ENCODE measurements at regions not wholly inside any gene's neighbourhood (a gene's known extent, or its start where the extent isn't known, plus 50 kb on each side); places are given as distances from the start of the nearest gene placed in this dataset.
A peak's percentile ranks its signal among the peaks of the same experiment; 100 is the strongest.

DNA sequence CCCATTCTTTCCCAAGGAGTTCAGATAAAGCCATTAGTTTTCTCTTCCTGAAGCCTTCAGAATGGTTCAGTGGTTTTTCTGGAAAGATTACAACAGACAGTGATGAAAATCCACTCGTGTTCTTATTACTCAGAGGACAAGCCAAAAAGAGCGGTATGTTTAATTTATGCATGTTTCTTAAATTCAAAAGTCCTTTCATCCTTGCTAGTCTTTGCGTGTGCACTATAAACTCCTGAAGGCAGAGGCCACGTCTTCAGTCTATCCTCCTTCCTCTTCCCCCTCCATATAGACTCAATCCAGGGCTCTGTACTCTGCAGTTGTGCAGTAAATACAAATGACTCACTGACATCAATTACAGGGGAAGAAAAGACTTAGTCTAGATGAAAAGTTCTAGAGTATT is 409.2 kb upstream of the PLXNA2 start:
- no peaks in the 10 kb centered on the region for H4K20me1 ChIP-seq (ENCODE audit: insufficient read depth, low read length, poor library complexity, severe bottlenecking)
- H3K9me2 ChIP-seq (replicated peaks; ENCODE audit: low read depth, low read length), result no peaks in the 10 kb centered on the region
- no peaks in the 10 kb centered on the region for H3K9me3 ChIP-seq (ENCODE audit: insufficient read depth, low read depth, low read length)
- H3K27me3 ChIP-seq (ENCODE audit: insufficient read depth, low read length, poor library complexity, severe bottlenecking), result no peaks in the 10 kb centered on the region
- H3K4me3 ChIP-seq (ENCODE audit: low read length, poor library complexity, severe bottlenecking), result no peak overlapping the region
- no peaks in the 10 kb centered on the region for H3K79me2 ChIP-seq (ENCODE audit: insufficient read depth, low read length)
- no peak overlapping the region for H3K4me2 ChIP-seq (ENCODE audit: low read depth, low read length, poor library complexity, severe bottlenecking)
- no peaks in the 10 kb centered on the region for H3F3A ChIP-seq (ENCODE audit: low read depth)
- H3K4me1 ChIP-seq (ENCODE audit: insufficient read depth, low read length, poor library complexity, severe bottlenecking), result no peaks in the 10 kb centered on the region
- TF ChIP-seq EZH2phosphoT487 (IDR thresholded peaks at IDR 0.05; ENCODE audit: borderline replicate concordance), result no peak
- TF ChIP-seq, protein P1, sequence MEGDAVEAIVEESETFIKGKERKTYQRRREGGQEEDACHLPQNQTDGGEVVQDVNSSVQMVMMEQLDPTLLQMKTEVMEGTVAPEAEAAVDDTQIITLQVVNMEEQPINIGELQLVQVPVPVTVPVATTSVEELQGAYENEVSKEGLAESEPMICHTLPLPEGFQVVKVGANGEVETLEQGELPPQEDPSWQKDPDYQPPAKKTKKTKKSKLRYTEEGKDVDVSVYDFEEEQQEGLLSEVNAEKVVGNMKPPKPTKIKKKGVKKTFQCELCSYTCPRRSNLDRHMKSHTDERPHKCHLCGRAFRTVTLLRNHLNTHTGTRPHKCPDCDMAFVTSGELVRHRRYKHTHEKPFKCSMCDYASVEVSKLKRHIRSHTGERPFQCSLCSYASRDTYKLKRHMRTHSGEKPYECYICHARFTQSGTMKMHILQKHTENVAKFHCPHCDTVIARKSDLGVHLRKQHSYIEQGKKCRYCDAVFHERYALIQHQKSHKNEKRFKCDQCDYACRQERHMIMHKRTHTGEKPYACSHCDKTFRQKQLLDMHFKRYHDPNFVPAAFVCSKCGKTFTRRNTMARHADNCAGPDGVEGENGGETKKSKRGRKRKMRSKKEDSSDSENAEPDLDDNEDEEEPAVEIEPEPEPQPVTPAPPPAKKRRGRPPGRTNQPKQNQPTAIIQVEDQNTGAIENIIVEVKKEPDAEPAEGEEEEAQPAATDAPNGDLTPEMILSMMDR (conservative IDR thresholded peaks at IDR 0.05; ENCODE audit: low read length), result no peak
- no peak overlapping the region for H3K9ac ChIP-seq (ENCODE audit: low read depth, low read length, poor library complexity, severe bottlenecking)
- H3K36me3 ChIP-seq (ENCODE audit: insufficient read depth, low read length), result no peaks in the 10 kb centered on the region
- H2AFZ ChIP-seq (ENCODE audit: low read length), result no peak overlapping the region

- Histone ChIP-seq H4K20me1 (ENCODE audit: insufficient read depth, low read length, poor library complexity, severe bottlenecking) (no peaks in the 10 kb centered on the region), H2AFZ (ENCODE audit: low read length) (no peak overlapping the region), H3K4me2 (ENCODE audit: low read depth, low read length, poor library complexity, severe bottlenecking) (no peak overlapping the region), H3K9ac (ENCODE audit: low read depth, low read length, poor library complexity, severe bottlenecking) (no peak overlapping the region), H3K79me2 (ENCODE audit: insufficient read depth, low read length) (no peaks in the 10 kb centered on the region), H3K27me3 (ENCODE audit: insufficient read depth, low read length, poor library complexity, severe bottlenecking) (no peaks in the 10 kb centered on the region), H3K36me3 (ENCODE audit: insufficient read depth, low read length) (no peaks in the 10 kb centered on the region), H3K4me3 (ENCODE audit: low read length, poor library complexity, severe bottlenecking) (no peak overlapping the region), H3F3A (ENCODE audit: low read depth) (no peaks in the 10 kb centered on the region), H3K9me2 (replicated peaks; ENCODE audit: low read depth, low read length) (no peaks in the 10 kb centered on the region), H3K4me1 (ENCODE audit: insufficient read depth, low read length, poor library complexity, severe bottlenecking) (no peaks in the 10 kb centered on the region), H3K9me3 (ENCODE audit: insufficient read depth, low read depth, low read length) (no peaks in the 10 kb centered on the region)
- TF ChIP-seq, protein P1 (conservative IDR thresholded peaks at IDR 0.05; ENCODE audit: low read length), result peak; percentile 68
- TF ChIP-seq EZH2phosphoT487 (IDR thresholded peaks at IDR 0.05; ENCODE audit: borderline replicate concordance), result no peak
Measured at GRCh38 chr1:208654241-208654640, 410.1 kb upstream of the PLXNA2 start.

- no peak for TF ChIP-seq EZH2phosphoT487 (IDR thresholded peaks at IDR 0.05; ENCODE audit: borderline replicate concordance)
- TF ChIP-seq, protein P1 (conservative IDR thresholded peaks at IDR 0.05; ENCODE audit: low read length), result no peak
- no peaks in the 10 kb centered on the region for H4K20me1 ChIP-seq (ENCODE audit: insufficient read depth, low read length, poor library complexity, severe bottlenecking)
- no peaks in the 10 kb centered on the region for H3K27me3 ChIP-seq (ENCODE audit: insufficient read depth, low read length, poor library complexity, severe bottlenecking)
- H3K4me2 ChIP-seq (ENCODE audit: low read depth, low read length, poor library complexity, severe bottlenecking), result no peak overlapping the region
- H3K4me3 ChIP-seq (ENCODE audit: low read length, poor library complexity, severe bottlenecking), result no peak overlapping the region
- H3K4me1 ChIP-seq (ENCODE audit: insufficient read depth, low read length, poor library complexity, severe bottlenecking), result no peaks in the 10 kb centered on the region
- no peak overlapping the region for H3K9ac ChIP-seq (ENCODE audit: low read depth, low read length, poor library complexity, severe bottlenecking)
- no peaks in the 10 kb centered on the region for H3K9me2 ChIP-seq (replicated peaks; ENCODE audit: low read depth, low read length)
- no peak overlapping the region for H2AFZ ChIP-seq (ENCODE audit: low read length)
- H3K36me3 ChIP-seq (ENCODE audit: insufficient read depth, low read length), result no peaks in the 10 kb centered on the region
- H3K9me3 ChIP-seq (ENCODE audit: insufficient read depth, low read depth, low read length), result no peaks in the 10 kb centered on the region
- H3F3A ChIP-seq (ENCODE audit: low read depth), result no peaks in the 10 kb centered on the region
- H3K79me2 ChIP-seq (ENCODE audit: insufficient read depth, low read length), result no peaks in the 10 kb centered on the region
Measured at GRCh38 chr1:208665936-208666335, 421.8 kb upstream of the PLXNA2 start.

All from Loucy (cell line).